PC-9 (cell line): ENCODE measurements at regions not wholly inside any gene's neighbourhood (a gene's known extent, or its start where the extent isn't known, plus 50 kb on each side); places are given as distances from the start of the nearest gene placed in this dataset.

Experiments
- EZH2 ChIP-seq: fragments of 200-600 bp; sonication (generic); IDR thresholded peaks from 2 replicates; pipeline ENCODE4 v1.8.0; 2017; ENCODE audit warnings: antibody characterized with exemption, low read depth
- TF ChIP-seq, protein P1 (sequence below): fragments of 200-600 bp; sonication (generic); conservative IDR thresholded peaks from 2 replicates; pipeline ENCODE4 v1.6.1; 2017; ENCODE audit warnings: mixed run types, antibody characterized with exemption, mild to moderate bottlenecking, moderate library complexity

GRCh38 chr20:57774951-57775350 lies 65.1 kb upstream of the PMEPA1 start:
- TF ChIP-seq, protein P1, sequence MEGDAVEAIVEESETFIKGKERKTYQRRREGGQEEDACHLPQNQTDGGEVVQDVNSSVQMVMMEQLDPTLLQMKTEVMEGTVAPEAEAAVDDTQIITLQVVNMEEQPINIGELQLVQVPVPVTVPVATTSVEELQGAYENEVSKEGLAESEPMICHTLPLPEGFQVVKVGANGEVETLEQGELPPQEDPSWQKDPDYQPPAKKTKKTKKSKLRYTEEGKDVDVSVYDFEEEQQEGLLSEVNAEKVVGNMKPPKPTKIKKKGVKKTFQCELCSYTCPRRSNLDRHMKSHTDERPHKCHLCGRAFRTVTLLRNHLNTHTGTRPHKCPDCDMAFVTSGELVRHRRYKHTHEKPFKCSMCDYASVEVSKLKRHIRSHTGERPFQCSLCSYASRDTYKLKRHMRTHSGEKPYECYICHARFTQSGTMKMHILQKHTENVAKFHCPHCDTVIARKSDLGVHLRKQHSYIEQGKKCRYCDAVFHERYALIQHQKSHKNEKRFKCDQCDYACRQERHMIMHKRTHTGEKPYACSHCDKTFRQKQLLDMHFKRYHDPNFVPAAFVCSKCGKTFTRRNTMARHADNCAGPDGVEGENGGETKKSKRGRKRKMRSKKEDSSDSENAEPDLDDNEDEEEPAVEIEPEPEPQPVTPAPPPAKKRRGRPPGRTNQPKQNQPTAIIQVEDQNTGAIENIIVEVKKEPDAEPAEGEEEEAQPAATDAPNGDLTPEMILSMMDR = no peak
- TF ChIP-seq EZH2 = no peak
